Loucy (cell line): ENCODE measurements at regions not wholly inside any gene's neighbourhood (a gene's known extent, or its start where the extent isn't known, plus 50 kb on each side); places are given as distances from the start of the nearest gene placed in this dataset.

Experiments used
- H2AFZ ChIP-seq: fragments of 200-600 bp; sonication (generic); 2 replicates; pipeline ENCODE4 v1.6.0; 2016; ENCODE audit warnings: antibody characterized with exemption, mild to moderate bottlenecking, low read length, moderate library complexity
- H3F3A ChIP-seq: fragments of 200-600 bp; 2 replicates; pipeline ENCODE4 v1.6.0; 2016; ENCODE audit warnings: antibody characterized with exemption, low read depth, mild to moderate bottlenecking
- H3K27me3 ChIP-seq: fragments of 200-600 bp; sonication (generic); 2 replicates; pipeline ENCODE4 v1.6.1; 2014; ENCODE audit warnings: low read length, mild to moderate bottlenecking; ENCODE audit not compliant: insufficient read depth, poor library complexity, severe bottlenecking
- H3K36me3 ChIP-seq: fragments of 200-600 bp; sonication (generic); 2 replicates; pipeline ENCODE4 v1.6.1; 2016; ENCODE audit warnings: low read length; ENCODE audit not compliant: insufficient read depth
- H3K4me1 ChIP-seq: fragments of 200-600 bp; sonication (generic); 2 replicates; pipeline ENCODE4 v1.5.1; 2014; ENCODE audit warnings: low read length, mild to moderate bottlenecking; ENCODE audit not compliant: insufficient read depth, poor library complexity, severe bottlenecking
- H3K4me2 ChIP-seq: fragments of 200-600 bp; sonication (generic); 2 replicates; pipeline ENCODE4 v1.6.0; 2014; ENCODE audit warnings: antibody characterized with exemption, low read length, low read depth, mild to moderate bottlenecking; ENCODE audit not compliant: poor library complexity, severe bottlenecking
- H3K4me3 ChIP-seq: fragments of 200-600 bp; sonication (generic); 2 replicates; pipeline ENCODE4 v1.5.1; 2014; ENCODE audit warnings: low read length, mild to moderate bottlenecking, mixed read lengths; ENCODE audit not compliant: poor library complexity, severe bottlenecking
- H3K79me2 ChIP-seq: fragments of 200-600 bp; sonication (generic); 2 replicates; pipeline ENCODE4 v1.6.1; 2014; ENCODE audit warnings: low read length; ENCODE audit not compliant: insufficient read depth
- H3K9ac ChIP-seq: fragments of 200-600 bp; sonication (generic); 2 replicates; pipeline ENCODE4 v1.6.0; 2014; ENCODE audit warnings: mild to moderate bottlenecking, low read depth, low read length, moderate library complexity; ENCODE audit not compliant: poor library complexity, severe bottlenecking
- H3K9me2 ChIP-seq: fragments of 200-600 bp; sonication (generic); replicated peaks from 2 replicates; pipeline ENCODE4 v1.6.1; 2016; ENCODE audit warnings: low read depth, low read length, mixed read lengths
- H3K9me3 ChIP-seq: fragments of 200-600 bp; sonication (generic); 2 replicates; pipeline ENCODE4 v1.6.1; 2014; ENCODE audit warnings: mild to moderate bottlenecking, antibody characterized with exemption, low read length, low read depth; ENCODE audit not compliant: insufficient read depth
- H4K20me1 ChIP-seq: fragments of 200-600 bp; sonication (generic); 2 replicates; pipeline ENCODE4 v1.6.0; 2014; ENCODE audit warnings: antibody characterized with exemption, low read length, mild to moderate bottlenecking; ENCODE audit not compliant: insufficient read depth, poor library complexity, severe bottlenecking
- EZH2phosphoT487 ChIP-seq: fragments of 200-600 bp; IDR thresholded peaks from 2 replicates; pipeline ENCODE4 v1.6.1; 2018; ENCODE audit warnings: antibody characterized with exemption, mild to moderate bottlenecking, moderate library complexity, borderline replicate concordance
- TF ChIP-seq, protein P1 (sequence below): fragments of 200-600 bp; sonication (generic); conservative IDR thresholded peaks from 2 replicates; pipeline ENCODE4 v1.5.1; 2014; ENCODE audit warnings: mild to moderate bottlenecking, antibody characterized with exemption, low read length

DNA sequence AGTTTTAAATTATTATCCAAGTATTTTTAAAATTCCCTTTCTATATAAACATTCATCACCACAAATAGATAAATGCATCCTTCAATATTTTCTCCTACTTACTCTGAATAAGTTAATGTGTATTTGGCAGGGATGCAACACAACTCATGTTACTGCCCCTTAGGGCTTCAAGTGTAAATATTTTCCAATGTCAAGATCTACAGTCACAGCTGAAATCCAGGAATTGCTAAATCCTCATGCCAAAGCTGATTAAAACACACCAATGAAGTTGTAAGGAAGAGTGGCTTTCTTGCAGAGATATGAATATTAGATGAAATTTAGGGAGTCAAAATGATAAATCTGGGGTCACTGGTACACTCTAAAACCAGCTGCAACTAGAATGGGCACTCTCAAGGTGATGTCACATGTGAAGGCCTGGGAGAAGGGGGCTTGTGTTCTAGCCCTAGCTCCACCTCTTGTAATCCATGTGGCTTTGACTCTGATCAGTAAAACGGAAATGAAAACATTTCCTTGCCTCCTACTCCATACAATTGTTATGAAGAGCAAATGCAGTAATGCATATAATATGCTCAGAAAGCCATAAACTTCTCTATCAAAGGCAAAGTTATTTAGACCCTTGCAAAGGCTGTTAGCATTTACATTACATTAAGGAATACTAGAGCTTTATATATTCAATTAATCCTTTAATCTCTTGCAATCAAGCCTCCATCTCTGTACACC lies 228.1 kb upstream of the NFE2L3 start:
- Histone ChIP-seq H3K27me3 (no peaks in the 10 kb centered on the region), H3K9me2 (no peaks in the 10 kb centered on the region), H3K9ac (no peak overlapping the region), H3K4me3 (no peak overlapping the region), H3K4me1 (no peaks in the 10 kb centered on the region), H3K79me2 (no peaks in the 10 kb centered on the region), H4K20me1 (no peaks in the 10 kb centered on the region), H3K9me3 (no peaks in the 10 kb centered on the region), H3F3A (no peaks in the 10 kb centered on the region), H3K4me2 (no peak overlapping the region), H2AFZ (no peak overlapping the region), H3K36me3 (no peaks in the 10 kb centered on the region)
- TF ChIP-seq, protein P1, sequence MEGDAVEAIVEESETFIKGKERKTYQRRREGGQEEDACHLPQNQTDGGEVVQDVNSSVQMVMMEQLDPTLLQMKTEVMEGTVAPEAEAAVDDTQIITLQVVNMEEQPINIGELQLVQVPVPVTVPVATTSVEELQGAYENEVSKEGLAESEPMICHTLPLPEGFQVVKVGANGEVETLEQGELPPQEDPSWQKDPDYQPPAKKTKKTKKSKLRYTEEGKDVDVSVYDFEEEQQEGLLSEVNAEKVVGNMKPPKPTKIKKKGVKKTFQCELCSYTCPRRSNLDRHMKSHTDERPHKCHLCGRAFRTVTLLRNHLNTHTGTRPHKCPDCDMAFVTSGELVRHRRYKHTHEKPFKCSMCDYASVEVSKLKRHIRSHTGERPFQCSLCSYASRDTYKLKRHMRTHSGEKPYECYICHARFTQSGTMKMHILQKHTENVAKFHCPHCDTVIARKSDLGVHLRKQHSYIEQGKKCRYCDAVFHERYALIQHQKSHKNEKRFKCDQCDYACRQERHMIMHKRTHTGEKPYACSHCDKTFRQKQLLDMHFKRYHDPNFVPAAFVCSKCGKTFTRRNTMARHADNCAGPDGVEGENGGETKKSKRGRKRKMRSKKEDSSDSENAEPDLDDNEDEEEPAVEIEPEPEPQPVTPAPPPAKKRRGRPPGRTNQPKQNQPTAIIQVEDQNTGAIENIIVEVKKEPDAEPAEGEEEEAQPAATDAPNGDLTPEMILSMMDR: no peak
- no peak for TF ChIP-seq EZH2phosphoT487

DNA sequence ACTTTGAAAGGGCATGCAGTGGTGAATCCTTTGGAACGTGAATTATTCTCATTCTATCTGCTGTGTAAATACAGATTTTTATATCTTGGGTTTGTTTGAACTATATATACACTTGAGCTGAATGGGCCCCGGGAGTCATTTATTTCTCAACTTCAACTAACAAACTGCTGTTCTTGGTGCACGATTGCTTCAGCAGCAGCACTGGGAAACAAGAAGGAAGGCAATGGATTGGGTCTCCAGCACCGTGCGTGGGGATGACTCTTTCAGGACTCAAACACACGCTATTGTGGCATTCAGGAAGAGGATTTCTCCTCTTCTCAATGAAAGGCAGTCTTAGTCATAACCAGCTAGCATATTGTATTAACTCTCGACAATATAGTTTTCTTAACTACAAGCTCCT lies 226.0 kb upstream of the NFE2L3 start:
- H3K4me1 ChIP-seq: no peaks in the 10 kb centered on the region
- no peaks in the 10 kb centered on the region for H3K27me3 ChIP-seq
- H3K79me2 ChIP-seq: no peaks in the 10 kb centered on the region
- H3F3A ChIP-seq: no peaks in the 10 kb centered on the region
- no peak overlapping the region for H3K9ac ChIP-seq
- no peaks in the 10 kb centered on the region for H3K36me3 ChIP-seq
- H3K4me2 ChIP-seq: no peak overlapping the region
- no peak overlapping the region for H3K4me3 ChIP-seq
- H2AFZ ChIP-seq: no peak overlapping the region
- no peaks in the 10 kb centered on the region for H3K9me3 ChIP-seq
- TF ChIP-seq, protein P1: no peak
- TF ChIP-seq EZH2phosphoT487: no peak
- H3K9me2 ChIP-seq: no peaks in the 10 kb centered on the region
- no peaks in the 10 kb centered on the region for H4K20me1 ChIP-seq

DNA sequence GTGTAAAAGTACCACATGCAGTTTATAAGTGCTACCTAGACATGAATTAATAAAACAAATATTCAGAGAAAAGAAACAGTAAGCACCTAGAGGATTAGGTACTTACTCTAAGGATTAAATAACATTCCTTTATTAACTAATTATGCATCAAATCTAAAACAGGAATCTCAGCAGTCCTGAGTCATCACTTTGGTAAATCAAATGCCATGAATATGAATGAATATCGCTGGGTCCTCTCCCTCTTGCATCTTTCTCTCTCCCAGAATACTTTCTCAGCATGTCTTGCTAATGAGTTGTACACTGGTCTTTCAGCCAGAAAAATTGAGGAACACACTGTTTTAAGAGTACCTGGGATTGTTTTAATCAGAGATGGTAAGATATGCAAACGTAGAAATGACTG lies 225.5 kb upstream of the NFE2L3 start:
- Histone ChIP-seq H3K9me2 (no peaks in the 10 kb centered on the region), H3K9ac (no peak overlapping the region), H3K27me3 (no peaks in the 10 kb centered on the region), H3K4me3 (no peak overlapping the region), H3K4me2 (no peak overlapping the region), H2AFZ (no peak overlapping the region), H3K9me3 (no peaks in the 10 kb centered on the region), H3K79me2 (no peaks in the 10 kb centered on the region), H3K36me3 (no peaks in the 10 kb centered on the region), H3F3A (no peaks in the 10 kb centered on the region), H4K20me1 (no peaks in the 10 kb centered on the region), H3K4me1 (no peaks in the 10 kb centered on the region)
- TF ChIP-seq, protein P1: no peak
- TF ChIP-seq EZH2phosphoT487: no peak
